G401 (cell line): ENCODE measurements at regions not wholly inside any gene's neighbourhood (a gene's known extent, or its start where the extent isn't known, plus 50 kb on each side); places are given as distances from the start of the nearest gene placed in this dataset.
"Not testable (repeated sequence)": the region's sequence is repeated elsewhere in the genome, so short reads cannot be mapped to it uniquely, and the experiment has no call there.

ENCODE experiments used
- DNase-seq: peaks from one replicate; pipeline ENCODE4 v3.0.0-alpha.2; 2015; ENCODE audit warnings: low spot score
- in situ Hi-C: cut with HindIII; loops from 2 replicates; pipeline ENCODE4 v1.10.0; 2016; ENCODE audit warnings: low sequenced_read_pairs, mixed read lengths

- in situ Hi-C loops = no loop called here
- DNase-seq = no peak
Measured at GRCh38 chr4:180960743-180961401, 1282.3 kb upstream of the TENM3 start.

- in situ Hi-C loops = no loop called here
- no peak for DNase-seq
Measured at GRCh38 chr4:180962268-180962667, 1280.9 kb upstream of the TENM3 start.

- DNase-seq = no peak
- in situ Hi-C loops = no loop called here
Measured at GRCh38 chr4:180966312-180966711, 1276.9 kb upstream of the TENM3 start.

GRCh38 chr4:180967936-180968335 is 1275.3 kb upstream of the TENM3 start:
- in situ Hi-C loops = no loop called here
- no peak for DNase-seq

GRCh38 chr4:180973894-180974293 is 1269.3 kb upstream of the TENM3 start:
- in situ Hi-C loops = no loop called here
- no peak for DNase-seq

- in situ Hi-C loops = no loop called here
- DNase-seq = no peak
Measured at GRCh38 chr4:180990931-180991330, 1252.3 kb upstream of the TENM3 start.

- in situ Hi-C loops = no loop called here
- no peak for DNase-seq
Measured at GRCh38 chr4:180993244-180993836, 1249.9 kb upstream of the TENM3 start.

- DNase-seq = no peak
- in situ Hi-C loops = no loop called here
Measured at GRCh38 chr4:180994722-180995121, 1248.5 kb upstream of the TENM3 start.

- in situ Hi-C loops = no loop called here
- DNase-seq = no peak
Measured at GRCh38 chr4:180999217-180999616, 1244.0 kb upstream of the TENM3 start.

GRCh38 chr4:181004056-181004455 is 1239.1 kb upstream of the TENM3 start:
- in situ Hi-C loops = no loop called here
- no peak for DNase-seq

- no peak for DNase-seq
- in situ Hi-C loops = no loop called here
Measured at GRCh38 chr4:181006499-181007260, 1236.5 kb upstream of the TENM3 start.

- DNase-seq = no peak
- in situ Hi-C loops = no loop called here
Measured at GRCh38 chr4:181007751-181008150, 1235.5 kb upstream of the TENM3 start.

GRCh38 chr4:181008164-181008563 is 1235.0 kb upstream of the TENM3 start:
- DNase-seq = no peak

GRCh38 chr4:181013162-181013561 is 1230.0 kb upstream of the TENM3 start:
- DNase-seq = no peak
- in situ Hi-C loops = no loop called here

More at GRCh38 chr4:181008164-181008563, 1235.0 kb upstream of the TENM3 start:
- in situ Hi-C loops = no loop called here

- DNase-seq = no peak
- in situ Hi-C loops = no loop called here
Measured at GRCh38 chr4:181017038-181017437, 1226.2 kb upstream of the TENM3 start.

- no peak for DNase-seq
- in situ Hi-C loops = no loop called here
Measured at GRCh38 chr4:181018472-181018871, 1224.7 kb upstream of the TENM3 start.

GRCh38 chr4:181018913-181019312 is 1224.3 kb upstream of the TENM3 start:
- DNase-seq = no peak
- in situ Hi-C loops = no loop called here

GRCh38 chr4:181020456-181020855 is 1222.7 kb upstream of the TENM3 start:
- in situ Hi-C loops = no loop called here
- DNase-seq = no peak

GRCh38 chr4:181021213-181021612 is 1222.0 kb upstream of the TENM3 start:
- no peak for DNase-seq
- in situ Hi-C loops = no loop called here

- DNase-seq, in situ Hi-C loops: not testable (repeated sequence)
Measured at GRCh38 chr4:181030135-181030921, 1212.9 kb upstream of the TENM3 start.
